ENCODE measurements at regions not wholly inside any gene's neighbourhood (a gene's known extent, or its start where the extent isn't known, plus 50 kb on each side); places are given as distances from the start of the nearest gene placed in this dataset.

GRCh38 chr5:135688385-135688784 is 109.6 kb upstream of the CXCL14 start:
- ChIA-PET CTCF (ENCODE audit: partially characterized antibody) (interaction anchor here (0.8 to 1.7 kb wide), 2 partner anchors 15 to 185 kb away, joined by 3 to 4 read pairs; no protein-coding TSS in a partner anchor), POLR2A (ENCODE audit: partially characterized antibody) (no interaction called here)
- FAIRE-seq (no peak), DNase-seq (ENCODE audit: low read depth in 1 of 2, low spot score in 2 of 2) (no peak)
- Histone ChIP-seq H2BK12ac (ENCODE audit: low read depth, low read length) (no peak overlapping the region), H3K4me2 (ENCODE audit: insufficient read depth in 1 of 2, low read depth in 2 of 2, low read length in 2 of 2) (no peak overlapping the region), H2BK5ac (ENCODE audit: low read depth, low read length) (no peak overlapping the region), H4K91ac (replicated peaks; ENCODE audit: insufficient read length, low read length) (no peak overlapping the region), H3K56ac (replicated peaks; ENCODE audit: insufficient read length, low read depth, low read length) (no peak overlapping the region), H2BK120ac (replicated peaks; ENCODE audit: low read depth, low read length) (no peak overlapping the region), H4K5ac (ENCODE audit: insufficient read length, low read depth, low read length) (no peak overlapping the region), H3K9ac (replicated peaks in 1 of 4; ENCODE audit: extremely low read depth in 1 of 4, low read depth in 3 of 4, low read length in 3 of 4) (no peak overlapping the region), H3K23me2 (ENCODE audit: low read depth, low read length) (no peaks in the 10 kb centered on the region), H3K9me3 (ENCODE audit: insufficient read depth in 2 of 2, low read depth in 1 of 2, low read length in 1 of 2) (no peaks in the 10 kb centered on the region), H2AFZ (ENCODE audit: low read length) (no peak overlapping the region), H3K14ac (ENCODE audit: insufficient read length) (no peak overlapping the region), H2AK5ac (ENCODE audit: low read depth, low read length) (no peak overlapping the region), H4K20me1 (replicated peaks in 1 of 2; ENCODE audit: control insufficient read depth in 1 of 2, insufficient read depth in 2 of 2, low read length in 2 of 2) (no peaks in the 10 kb centered on the region), H3K4me1 (replicated peaks in 1 of 4; ENCODE audit: control insufficient read depth in 3 of 4, insufficient read depth in 4 of 4, low read length in 3 of 4) (no peaks in the 10 kb centered on the region; a peak in 1 of 7 replicates), H3K36me3 (ENCODE audit: control insufficient read depth in 2 of 4, insufficient read depth in 4 of 4, low read length in 3 of 4) (no peaks in the 10 kb centered on the region), H2BK15ac (ENCODE audit: low read length) (no peak overlapping the region), H3K79me2 (ENCODE audit: control insufficient read depth in 1 of 2, insufficient read depth in 2 of 2, low read length in 2 of 2) (no peaks in the 10 kb centered on the region), H3K18ac (ENCODE audit: extremely low read depth, low read length) (no peak overlapping the region), H3K4me3 (ENCODE audit: extremely low read depth in 1 of 4, insufficient read depth in 2 of 4, low read depth in 3 of 4, low read length in 4 of 4) (no peak overlapping the region), H3K79me1 (ENCODE audit: low read depth, low read length) (no peaks in the 10 kb centered on the region), H3K27ac (ENCODE audit: low read depth, low read length) (no peak overlapping the region), H3K27me3 (replicated peaks in 1 of 4; ENCODE audit: control insufficient read depth in 3 of 4, extremely low read depth in 1 of 4, insufficient read depth in 3 of 4, low read length in 3 of 4) (no peaks in the 10 kb centered on the region), H4K8ac (ENCODE audit: extremely low read depth, insufficient read depth, low read length) (no peak overlapping the region), H3K4ac (replicated peaks; ENCODE audit: insufficient read length, low read depth, low read length) (no peak overlapping the region), H2BK20ac (ENCODE audit: low read length) (no peak overlapping the region), H3K23ac (ENCODE audit: insufficient read length) (no peak overlapping the region)
- no peak for TF ChIP-seq RXRA (IDR thresholded peaks at IDR 0.05; ENCODE audit: insufficient read depth, low read depth, low read length)
- TF ChIP-seq TBP (IDR thresholded peaks at IDR 0.05; ENCODE audit: low read depth, low read length), result no peak
- TF ChIP-seq CBX8 (IDR thresholded peaks at IDR 0.05; ENCODE audit: borderline replicate concordance, low read depth, low read length), result no peak
- TF ChIP-seq SIX5 (IDR thresholded peaks at IDR 0.05; ENCODE audit: low read depth, low read length), result no peak
- no peak for TF ChIP-seq RFX5 (IDR thresholded peaks at IDR 0.05; ENCODE audit: borderline replicate concordance, low read depth, low read length)
- no peak for TF ChIP-seq CEBPB (IDR thresholded peaks at IDR 0.05; ENCODE audit: low read depth, low read length)
- no peak for TF ChIP-seq TCF12 (IDR thresholded peaks at IDR 0.05; ENCODE audit: low read depth, low read length)
- no peak for TF ChIP-seq YY1 (IDR thresholded peaks at IDR 0.05; ENCODE audit: low read depth, low read length)
- TF ChIP-seq POLR2AphosphoS5 (IDR thresholded peaks at IDR 0.05; ENCODE audit: low read depth, low read length), result no peak
- WGBS, 2 experiments (ENCODE audit: extremely low coverage in 1 of 2, insufficient coverage in 1 of 2, insufficient read length in 1 of 2, insufficient replicate concordance in 2 of 2, low coverage in 1 of 2, low lambda C conversion rate in 2 of 2, missing lambda C conversion rate in 1 of 2), result 90% methylated on average over 2 of the region's 2 CpGs; no CpG with 5 or more reads in 1 of the 2 experiments

Data from H1 (cell line).